Fibroblast of skin of right biceps (primary cell): ENCODE measurements at regions not wholly inside any gene's neighbourhood (a gene's known extent, or its start where the extent isn't known, plus 50 kb on each side); places are given as distances from the start of the nearest gene placed in this dataset.

ENCODE experiments used
- DNase-seq: peaks from one replicate; pipeline ENCODE4 v3.0.0-alpha.2; 2013

DNA sequence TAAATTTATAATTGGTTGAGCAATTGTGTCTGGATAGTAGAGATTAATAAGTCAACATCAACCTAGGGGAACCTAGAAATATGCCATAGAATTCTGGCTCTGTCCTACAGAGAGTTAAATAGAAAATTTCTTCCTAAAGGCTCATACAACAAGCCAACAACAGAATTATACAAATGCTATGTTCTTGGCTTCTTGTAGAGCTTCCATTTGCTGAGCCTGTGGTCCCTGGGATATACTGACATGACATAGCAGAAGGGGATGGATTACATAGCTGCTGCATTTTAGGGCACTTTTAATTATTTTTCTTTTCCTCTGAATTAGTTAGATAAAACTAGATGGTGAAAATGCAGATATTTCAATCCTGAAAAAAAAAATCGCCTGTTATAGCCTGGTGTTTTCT is 95.5 kb upstream of the ST6GAL2 start:
- no peak for DNase-seq

DNA sequence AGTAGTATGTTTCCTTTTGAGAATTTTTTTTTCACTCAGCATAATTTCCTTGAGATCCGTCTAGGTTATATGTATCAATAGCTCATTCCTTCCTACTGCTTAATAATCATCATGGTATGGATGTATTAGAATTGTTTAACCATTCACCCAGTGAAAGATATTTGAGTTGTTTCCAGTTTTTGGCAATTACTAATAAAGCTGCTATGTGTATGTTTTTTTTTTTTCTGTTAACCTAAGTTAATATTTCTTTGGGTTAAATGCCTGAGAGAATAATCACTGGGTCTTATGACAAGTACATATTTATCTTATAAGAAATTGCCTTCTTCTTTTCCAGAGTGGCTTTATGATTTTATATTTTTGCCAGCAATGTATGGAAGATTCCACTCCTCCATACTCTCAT is 96.4 kb upstream of the ST6GAL2 start:
- DNase-seq: peak; percentile 88

DNA sequence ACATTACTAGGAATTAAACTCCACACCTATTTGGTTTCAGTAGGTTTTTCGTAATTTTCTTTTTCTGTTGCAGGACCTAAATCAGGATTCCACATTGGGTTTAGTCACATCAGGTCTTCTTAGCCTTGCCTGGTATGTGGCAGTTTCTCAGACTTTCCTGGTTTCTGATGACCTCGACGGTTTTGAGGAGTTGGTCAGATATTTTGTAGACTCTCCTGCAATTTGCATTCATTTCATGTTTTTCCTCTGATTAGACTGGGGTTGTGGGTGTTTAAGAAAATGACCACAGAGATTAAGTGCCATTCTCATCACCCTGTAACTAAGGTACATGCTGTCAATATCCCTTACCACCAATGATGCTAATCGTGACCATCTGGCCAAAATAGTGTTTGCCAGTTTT is 97.3 kb upstream of the ST6GAL2 start:
- DNase-seq: peak; percentile 78

DNA sequence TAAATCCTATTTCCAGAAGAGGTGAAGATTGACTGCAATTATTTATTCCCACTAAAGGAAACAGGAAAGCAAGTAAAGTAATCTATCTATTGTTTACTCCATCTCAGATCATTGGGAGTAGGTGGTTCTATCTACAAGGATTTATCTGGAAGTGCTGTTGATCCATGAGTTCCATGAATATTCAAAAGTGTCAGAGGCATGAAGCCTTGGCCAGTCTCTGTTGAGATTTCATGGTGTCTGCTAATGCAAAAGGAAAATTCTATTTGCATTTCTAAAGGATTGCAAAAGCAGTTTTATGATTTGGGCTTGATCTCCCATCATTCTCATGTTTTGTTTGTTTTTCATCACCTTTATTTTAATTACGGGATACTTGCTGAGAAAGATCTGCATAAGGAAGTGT is 102.4 kb upstream of the ST6GAL2 start:
- DNase-seq: no peak

DNA sequence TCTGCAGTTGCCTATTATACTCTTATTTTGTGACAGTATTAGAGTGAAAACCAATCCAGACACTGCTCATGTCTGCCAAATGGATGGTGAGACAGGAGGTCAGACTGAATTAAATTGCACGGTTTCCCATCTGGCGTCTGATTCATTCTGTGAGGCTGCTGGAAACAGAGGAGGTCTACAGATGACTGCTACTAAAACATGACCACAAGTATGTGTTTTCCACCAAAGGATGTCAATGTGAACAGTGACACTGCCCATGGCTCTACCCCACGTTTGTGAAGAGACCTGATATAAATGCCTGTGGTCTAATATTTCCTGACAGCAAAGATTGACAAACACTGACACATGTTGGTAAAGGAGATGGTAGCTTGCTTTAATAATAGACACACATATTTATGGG is 104.3 kb upstream of the ST6GAL2 start:
- peak; percentile 98 for DNase-seq

DNA sequence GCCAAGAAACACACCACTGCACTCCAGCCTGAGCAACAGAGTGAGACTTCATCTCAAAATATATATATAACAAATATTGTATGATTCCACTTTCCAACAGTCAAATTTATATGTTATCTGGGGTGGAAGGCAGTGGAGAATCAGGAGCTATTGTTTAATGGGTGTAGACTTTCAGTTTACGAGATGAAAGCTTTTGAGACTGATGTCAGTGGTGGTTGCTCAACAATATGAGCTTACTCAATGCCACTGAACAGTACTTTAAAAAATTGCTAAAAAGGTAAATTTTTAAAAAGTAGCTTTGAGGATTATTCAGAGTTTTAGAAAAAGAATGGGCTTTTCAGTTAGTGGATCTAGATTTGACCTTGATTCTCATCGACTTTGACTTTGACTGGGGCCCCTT is 105.9 kb upstream of the ST6GAL2 start:
- no peak for DNase-seq

DNA sequence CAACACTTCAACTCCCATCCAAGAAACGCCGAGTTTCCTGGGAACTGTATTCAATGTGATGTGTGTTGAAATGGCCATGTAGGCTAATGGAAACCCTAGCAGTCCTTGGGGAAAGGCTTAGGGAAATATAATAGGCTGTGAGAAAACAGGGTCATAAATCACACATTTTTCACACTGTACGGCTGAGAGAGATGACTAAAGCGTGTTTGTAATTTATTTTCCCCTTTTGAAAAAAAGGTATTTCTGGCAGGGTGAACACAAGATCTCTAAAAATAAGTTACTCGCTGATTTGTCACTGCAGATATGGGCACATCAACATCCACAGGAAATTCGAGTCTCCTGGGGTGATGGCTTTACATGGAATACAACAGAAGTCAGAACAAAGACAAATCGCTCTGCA is 109.6 kb upstream of the ST6GAL2 start:
- peak; percentile 89 for DNase-seq

DNA sequence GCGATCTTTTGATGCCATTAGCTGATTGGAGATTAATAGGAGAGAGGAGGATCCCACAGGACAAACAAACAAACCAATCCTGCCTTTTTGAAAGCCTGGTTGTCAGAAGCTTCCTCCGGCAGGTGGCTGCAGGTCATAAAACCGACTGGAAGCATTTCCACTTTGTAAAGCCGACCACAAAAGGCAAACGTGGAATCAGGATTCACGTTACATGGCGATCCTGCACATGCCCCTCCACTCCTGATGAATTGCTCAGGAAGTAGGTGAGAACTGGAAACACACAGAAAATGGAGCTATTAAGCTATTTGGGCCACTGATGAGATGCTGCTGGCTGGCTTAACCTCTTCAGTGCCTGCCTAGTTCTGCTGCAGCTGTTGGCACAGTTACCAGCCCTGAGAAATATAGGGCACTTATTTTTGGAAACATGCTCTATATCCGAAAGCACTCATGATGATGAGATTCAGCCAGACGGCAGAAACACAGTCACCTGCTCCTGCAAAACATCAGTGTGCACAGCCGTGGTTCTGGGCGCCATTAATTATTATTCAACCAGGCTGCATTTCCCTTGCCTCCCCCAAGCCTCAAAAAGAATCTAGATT is 110.3 kb upstream of the ST6GAL2 start:
- DNase-seq: no peak

DNA sequence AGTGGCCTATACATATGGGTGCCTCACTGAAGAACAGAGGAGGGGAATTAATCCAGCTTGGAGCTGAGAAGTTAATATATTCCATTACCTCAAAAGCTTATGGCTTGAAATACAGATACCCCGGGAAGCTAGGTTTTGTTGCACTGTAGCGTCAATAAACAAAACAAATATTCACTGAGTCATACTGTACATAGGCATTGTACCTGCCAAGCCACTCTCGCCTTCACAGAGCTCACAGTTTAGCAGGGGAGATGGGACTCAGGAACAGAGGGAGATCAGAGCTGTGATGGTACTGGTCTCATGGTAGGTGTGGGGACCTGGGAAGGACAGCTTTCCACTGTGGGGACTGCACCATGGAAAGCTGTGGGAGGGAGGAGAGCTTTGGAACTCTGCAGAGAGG is 111.2 kb upstream of the ST6GAL2 start:
- no peak for DNase-seq

DNA sequence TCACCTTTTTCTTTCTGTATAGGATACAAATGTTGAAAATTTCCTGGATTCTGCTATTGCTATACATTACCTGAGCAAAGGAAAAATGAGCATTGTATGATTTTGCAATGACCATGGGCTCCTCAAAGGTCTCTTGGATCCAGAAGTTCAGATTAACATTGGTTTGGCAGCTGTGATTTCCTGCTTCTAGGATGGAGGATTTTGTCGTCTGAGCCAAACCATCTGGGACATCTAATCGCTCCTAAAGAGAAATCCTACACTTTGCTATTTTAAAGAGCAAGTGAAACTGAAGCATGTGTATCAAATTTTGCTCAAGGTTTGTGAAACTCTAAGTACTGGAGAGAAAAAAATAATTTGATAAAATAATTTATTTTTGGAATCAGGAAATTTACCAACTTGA is 115.1 kb upstream of the ST6GAL2 start:
- no peak for DNase-seq

DNA sequence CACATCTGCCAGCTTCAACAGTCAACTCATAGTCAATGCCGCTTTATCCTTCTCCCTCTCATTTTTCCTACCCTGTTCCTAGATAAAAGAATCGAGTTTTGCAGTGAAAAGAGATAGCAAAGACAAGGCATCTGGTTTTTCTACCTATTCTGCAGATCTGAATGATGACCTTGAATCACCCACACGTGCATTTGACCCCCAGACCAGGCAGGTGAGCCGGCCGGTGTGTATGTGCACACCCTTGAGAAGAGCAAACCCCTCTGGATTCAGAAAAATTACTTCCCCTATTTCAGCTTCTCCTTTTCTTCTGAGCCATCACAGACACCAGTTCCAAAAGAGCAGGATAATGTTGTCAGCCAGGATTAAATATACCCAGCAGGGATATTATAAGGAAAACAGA is 115.6 kb upstream of the ST6GAL2 start:
- DNase-seq: no peak

DNA sequence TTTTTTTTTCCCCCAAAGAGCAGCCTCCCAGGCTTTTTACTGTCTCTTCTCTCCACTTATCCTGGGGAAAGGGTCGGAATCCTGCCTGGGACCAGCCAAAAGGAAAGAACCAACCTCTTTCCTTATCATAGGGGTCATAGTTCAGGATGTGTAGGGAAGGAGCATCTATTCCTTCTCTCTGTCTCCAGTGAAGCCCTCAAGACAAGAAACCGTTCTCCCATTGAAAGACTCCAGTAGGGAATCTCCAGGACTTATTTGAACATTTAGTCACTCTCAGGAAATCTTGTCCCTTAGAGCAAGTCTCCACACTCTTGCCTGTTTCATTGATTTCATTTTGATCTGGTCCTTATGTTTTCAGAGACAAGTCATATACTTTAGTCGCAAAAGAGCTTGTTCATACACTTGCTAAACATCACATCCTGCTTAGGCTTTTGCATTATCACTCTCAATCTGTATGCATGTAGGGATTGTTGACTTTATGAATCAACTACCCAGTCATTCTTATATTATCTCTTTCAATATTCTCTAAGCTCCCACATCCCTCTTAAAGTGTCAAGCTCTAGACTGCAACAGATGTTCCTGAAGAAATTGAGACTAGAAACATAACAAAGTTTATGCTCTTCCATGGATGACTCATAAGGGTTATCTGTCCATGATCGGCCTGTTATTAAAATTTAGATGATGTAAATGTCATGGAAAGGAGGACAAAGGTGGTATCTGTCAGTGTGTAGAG is 116.2 kb upstream of the ST6GAL2 start:
- DNase-seq: peak; percentile 91

DNA sequence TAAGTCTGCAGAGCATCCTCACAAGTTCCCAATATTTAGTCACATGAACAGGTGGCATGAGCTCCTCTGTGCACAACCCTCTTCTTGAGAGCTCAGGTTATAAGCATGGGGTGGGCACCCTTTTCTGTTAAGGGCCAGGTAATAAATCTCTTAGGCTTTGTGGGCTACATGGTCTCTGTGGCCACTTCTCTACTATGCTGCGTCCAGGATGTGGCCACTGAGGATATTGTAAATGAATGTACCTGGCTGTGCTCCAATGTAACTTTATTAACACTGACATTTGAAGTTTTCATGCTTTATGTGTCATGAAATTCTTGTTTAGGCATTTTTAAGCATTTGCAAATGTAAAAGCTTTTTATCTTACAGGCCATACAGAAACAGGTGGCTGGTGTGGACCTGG is 116.8 kb upstream of the ST6GAL2 start:
- peak; percentile 57 for DNase-seq

DNA sequence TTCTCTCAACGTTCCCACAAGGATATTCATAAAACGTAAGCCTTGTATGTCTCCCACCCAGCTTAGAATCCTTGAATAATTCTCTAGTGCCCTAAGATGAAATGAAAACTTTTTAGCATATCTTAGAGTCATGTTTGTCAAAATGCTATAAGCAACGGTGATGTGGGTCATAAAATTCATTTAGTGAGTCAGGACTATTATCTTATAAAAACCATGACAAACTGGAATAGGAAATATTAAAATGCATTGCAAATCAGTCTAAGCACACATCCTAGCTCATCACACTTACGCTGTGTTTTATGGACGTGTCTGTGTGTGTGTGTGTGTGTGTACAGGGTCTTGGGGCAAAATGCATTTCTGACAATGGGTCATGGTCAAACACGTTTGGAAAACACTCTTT is 119.9 kb upstream of the ST6GAL2 start:
- no peak for DNase-seq

DNA sequence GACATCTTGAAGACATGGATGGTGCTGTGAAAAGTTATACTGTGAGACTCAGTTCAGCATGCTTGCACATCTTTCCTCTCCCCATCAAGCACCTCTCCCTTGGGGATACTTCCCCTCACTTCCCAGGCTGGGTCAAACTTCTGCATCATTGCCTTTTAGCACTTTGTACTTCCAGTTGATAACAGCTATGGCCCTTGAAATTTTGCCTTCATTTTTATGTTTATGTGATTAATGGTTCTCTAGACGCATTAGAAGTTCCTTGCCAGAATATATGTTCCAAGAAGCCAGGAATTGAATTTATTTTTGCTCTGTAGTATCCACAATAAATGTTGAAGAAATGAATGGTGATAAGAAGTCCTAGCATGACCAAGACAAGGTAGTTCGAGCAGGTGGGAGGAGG is 120.9 kb upstream of the ST6GAL2 start:
- no peak for DNase-seq

DNA sequence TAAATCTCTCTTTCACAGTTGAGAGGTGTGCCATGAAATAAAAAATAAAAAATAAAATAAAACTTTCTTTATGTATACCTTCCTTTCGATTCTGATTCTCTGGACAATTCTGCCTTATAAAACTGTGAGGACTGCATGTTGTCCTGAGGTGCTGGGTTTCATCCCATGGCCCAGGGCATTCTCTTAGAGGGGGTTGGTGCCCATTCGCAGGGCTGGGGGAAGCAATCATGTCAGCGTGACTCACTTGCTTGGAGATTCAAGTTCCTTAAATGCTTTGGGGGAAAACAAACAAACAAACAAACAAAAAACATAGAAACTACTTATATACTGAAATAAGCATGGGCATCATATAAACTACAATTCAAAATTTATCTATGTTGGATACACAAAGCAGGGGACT is 122.0 kb upstream of the ST6GAL2 start:
- DNase-seq: no peak

DNA sequence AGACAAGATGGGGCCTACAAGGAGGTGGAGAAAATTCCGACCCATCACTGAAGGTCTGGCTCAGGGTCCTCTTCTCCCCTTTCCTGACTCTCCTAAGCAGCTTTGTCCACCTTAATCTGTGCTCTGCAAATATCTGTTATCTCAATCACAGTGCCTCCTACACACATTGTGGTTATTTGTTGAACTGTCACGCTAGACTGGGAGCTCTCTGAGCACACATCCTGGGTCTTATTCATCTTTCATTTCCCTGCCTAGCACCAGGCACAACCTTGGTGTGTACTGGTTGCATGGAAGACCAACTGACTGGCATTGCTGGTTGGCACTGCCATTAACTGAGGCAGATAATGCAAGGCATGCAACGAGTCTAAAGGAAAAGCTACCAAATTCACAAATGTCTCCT is 122.9 kb upstream of the ST6GAL2 start:
- DNase-seq: no peak

DNA sequence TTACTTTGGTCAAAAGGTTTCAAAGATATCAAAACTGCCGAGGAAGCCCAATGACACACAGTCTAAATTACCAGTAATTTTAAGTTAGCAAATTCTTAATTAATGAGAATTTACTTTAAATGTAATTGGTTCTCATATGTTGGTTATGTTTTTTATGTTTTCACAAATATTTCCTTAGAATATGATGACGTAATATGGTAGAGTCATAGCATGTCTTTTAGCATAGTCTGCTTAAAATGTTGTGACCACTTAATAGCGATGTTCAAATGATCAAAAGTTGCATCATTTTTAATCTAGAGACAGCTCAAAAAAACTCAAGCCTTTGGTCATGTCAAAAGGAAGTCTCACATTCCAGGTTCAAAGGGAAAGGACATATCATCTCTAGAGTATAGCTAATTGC is 123.3 kb upstream of the ST6GAL2 start:
- DNase-seq: no peak

DNA sequence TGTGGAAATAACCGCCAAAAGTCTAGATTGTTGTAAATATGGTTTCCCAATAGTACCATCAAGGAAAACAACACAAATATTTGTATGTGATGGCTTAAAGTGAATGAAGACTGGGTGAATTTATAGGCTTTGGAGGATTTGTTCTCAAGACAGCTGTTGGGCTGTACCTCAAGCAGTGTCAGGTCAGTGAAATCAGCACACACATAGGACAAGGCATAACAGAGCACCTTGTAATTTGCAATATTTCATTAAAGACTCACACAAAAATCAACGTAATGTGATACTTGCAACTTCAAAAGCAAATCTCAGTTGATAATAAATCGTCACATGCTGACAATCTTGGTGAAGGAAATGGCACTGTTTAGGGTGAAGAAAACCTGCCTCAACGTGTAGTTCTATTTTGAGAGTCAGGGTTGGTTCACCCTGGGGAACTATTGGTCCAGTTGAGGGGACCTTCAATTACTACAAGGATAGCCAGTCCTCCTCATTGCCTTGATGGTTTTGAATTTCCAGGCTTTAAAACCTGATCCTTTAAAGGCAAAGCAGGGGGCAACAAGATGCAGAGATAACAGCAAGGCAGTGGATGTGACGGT is 126.8 kb upstream of the ST6GAL2 start:
- DNase-seq: no peak

DNA sequence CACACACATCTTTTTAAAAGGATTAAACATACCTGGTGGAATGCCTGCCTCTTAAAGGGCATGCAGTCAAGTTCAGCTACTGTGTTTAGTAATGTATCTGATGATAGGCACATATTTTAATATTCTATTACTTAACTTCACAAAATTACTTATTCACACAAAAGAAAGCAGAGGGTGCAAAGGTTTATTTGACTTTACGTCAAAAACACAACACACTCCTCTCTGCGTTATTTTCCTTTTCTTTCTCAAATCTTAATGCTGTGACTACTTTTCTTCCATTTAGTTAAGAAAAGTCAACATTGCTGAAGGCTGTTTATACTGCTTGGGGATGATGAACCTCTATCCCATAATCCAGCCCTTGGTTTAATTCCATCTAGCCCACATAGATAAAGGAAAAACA is 127.9 kb upstream of the ST6GAL2 start:
- DNase-seq: no peak

DNA sequence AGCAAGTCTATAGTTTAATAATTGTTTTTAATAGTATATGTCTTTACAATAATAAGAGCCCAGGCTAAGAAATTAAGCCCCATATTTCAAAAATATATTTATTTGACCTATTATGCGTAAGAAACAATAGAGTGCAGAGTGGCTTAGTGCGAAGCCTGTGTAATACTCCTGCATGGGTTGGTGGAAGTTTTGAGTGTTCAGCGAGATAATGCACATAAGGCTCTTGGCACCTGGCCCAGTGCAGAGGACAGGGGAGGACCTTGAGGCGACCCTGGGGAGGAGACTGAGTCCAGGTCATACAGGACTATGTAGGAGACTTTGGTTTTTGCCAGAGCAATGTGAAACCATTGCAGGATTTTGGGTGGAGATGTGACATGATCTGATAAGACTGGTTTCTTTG is 132.4 kb upstream of the ST6GAL2 start:
- no peak for DNase-seq

DNA sequence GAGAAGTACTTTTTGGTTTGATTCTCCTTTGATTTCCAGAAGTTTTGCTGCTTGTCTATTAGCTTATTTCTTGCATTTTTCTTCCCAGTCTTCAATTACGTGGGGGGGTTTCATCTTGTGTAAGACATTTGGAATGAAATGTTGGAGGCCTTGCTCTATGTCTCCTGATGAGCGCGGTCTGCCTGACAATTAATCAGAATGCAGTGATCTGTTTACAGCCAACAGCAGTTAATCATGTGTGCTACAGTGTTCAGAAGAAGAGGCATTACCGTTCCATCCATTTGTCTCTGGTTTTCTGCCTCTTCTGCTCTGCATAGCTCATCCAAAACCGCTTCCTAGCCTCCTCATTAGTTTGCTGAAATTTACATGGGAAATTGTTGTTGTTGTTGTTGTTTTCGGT is 134.4 kb upstream of the ST6GAL2 start:
- peak; percentile 39 for DNase-seq

DNA sequence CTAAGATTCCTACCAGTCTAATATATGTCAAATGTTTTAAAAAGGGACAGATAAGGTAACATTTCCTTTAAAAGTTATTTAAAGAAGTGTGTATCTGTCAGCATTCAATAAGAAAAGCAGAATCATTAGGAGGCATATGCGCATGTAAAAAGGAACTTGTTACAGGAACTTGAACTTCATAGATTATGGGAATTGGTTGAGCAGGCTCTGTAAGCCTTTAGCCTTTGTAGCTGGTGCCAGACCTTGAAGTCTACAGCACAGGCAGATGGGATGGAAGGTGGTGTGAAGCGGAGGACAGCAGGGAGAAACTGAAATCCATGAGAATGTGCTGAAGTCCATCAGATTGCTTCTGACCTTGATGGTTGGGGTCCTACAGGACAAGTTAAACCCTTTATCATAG is 138.3 kb upstream of the ST6GAL2 start:
- no peak for DNase-seq

DNA sequence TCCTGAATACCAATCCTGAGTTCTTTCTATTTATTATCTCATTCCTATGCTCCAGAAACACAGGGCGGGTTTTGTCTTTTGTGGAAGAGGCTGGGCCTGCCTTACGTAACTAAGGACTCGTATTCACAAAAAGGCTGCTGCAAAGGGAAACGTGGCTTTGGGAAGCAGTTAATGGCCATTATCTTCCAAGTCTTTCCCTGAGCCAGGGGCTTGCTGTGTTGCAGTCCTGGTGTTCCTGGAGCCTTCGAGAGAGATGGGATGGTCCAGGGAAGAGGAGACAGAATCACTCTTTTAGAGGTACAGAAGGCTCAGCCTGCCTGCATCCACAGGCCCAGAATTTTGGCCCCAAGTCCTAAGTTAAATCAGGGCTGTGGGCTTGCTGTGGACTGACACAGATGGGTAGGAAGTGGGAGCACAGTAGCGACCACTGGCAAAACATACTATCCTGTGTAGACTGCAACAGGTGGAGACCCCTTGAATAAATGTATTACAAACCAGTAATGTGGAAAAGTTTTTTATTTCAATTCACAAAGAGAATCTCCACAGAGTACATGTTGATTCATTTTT is 139.4 kb upstream of the ST6GAL2 start:
- no peak for DNase-seq
